ENCODE measurements at regions not wholly inside any gene's neighbourhood (a gene's known extent, or its start where the extent isn't known, plus 50 kb on each side); places are given as distances from the start of the nearest gene placed in this dataset.
A peak's percentile ranks its signal among the peaks of the same experiment; 100 is the strongest.

- no peak for TF ChIP-seq CTCF (IDR thresholded peaks at IDR 0.05; ENCODE audit: insufficient read depth, low read length)
- no peak overlapping the region for H3K4me3 ChIP-seq (ENCODE audit: low read depth, low read length)
- no peak for DNase-seq (ENCODE audit: low read depth)
These were observed 122.0 kb downstream of the ELAPOR2 start for GRCh38 chr7:86937363-86937878.

GRCh38 chr7:86933295-86933845 lies 126.1 kb downstream of the ELAPOR2 start:
- DNase-seq (ENCODE audit: low read depth): no peak
- no peak overlapping the region for H3K4me3 ChIP-seq (ENCODE audit: low read depth, low read length)
- TF ChIP-seq CTCF (IDR thresholded peaks at IDR 0.05; ENCODE audit: insufficient read depth, low read length): no peak

- H3K4me3 ChIP-seq (ENCODE audit: low read depth, low read length): no peak overlapping the region
These were observed 127.4 kb downstream of the ELAPOR2 start for GRCh38 chr7:86932038-86932512.

GRCh38 chr7:86931439-86931838 lies 128.0 kb downstream of the ELAPOR2 start:
- no peak for DNase-seq (ENCODE audit: low read depth)
- no peak for TF ChIP-seq CTCF (IDR thresholded peaks at IDR 0.05; ENCODE audit: insufficient read depth, low read length)
- H3K4me3 ChIP-seq (ENCODE audit: low read depth, low read length): no peak overlapping the region

More at GRCh38 chr7:86932038-86932512, 127.4 kb downstream of the ELAPOR2 start:
- peak; percentile 97 for DNase-seq (ENCODE audit: low read depth)
- peak; percentile 13 for TF ChIP-seq CTCF (IDR thresholded peaks at IDR 0.05; ENCODE audit: insufficient read depth, low read length)

GRCh38 chr7:86930554-86931307 lies 128.7 kb downstream of the ELAPOR2 start:
- no peak for DNase-seq (ENCODE audit: low read depth)
- TF ChIP-seq CTCF (IDR thresholded peaks at IDR 0.05; ENCODE audit: insufficient read depth, low read length): no peak

GRCh38 chr7:86929293-86930109 lies 130.0 kb downstream of the ELAPOR2 start:
- no peak overlapping the region for H3K4me3 ChIP-seq (ENCODE audit: low read depth, low read length)
- TF ChIP-seq CTCF (IDR thresholded peaks at IDR 0.05; ENCODE audit: insufficient read depth, low read length): no peak
- DNase-seq (ENCODE audit: low read depth): no peak

More at GRCh38 chr7:86930554-86931307, 128.7 kb downstream of the ELAPOR2 start:
- no peak overlapping the region for H3K4me3 ChIP-seq (ENCODE audit: low read depth, low read length)
